NCI-H460 (cell line): ENCODE measurements at regions not wholly inside any gene's neighbourhood (a gene's known extent, or its start where the extent isn't known, plus 50 kb on each side); places are given as distances from the start of the nearest gene placed in this dataset.

Experiments
- DNase-seq: peaks from one replicate; pipeline ENCODE4 v3.0.0-alpha.2; 2016; ENCODE audit warnings: low read depth; ENCODE audit errors: extremely low read depth
- small RNA-seq, 2 experiments: library from RNA; depleted of rRNA; stranded (forward); fragments of <200 nt; gene quantifications; one replicate each; pipeline ENCODE3, GENCODE V24; 2014

DNA sequence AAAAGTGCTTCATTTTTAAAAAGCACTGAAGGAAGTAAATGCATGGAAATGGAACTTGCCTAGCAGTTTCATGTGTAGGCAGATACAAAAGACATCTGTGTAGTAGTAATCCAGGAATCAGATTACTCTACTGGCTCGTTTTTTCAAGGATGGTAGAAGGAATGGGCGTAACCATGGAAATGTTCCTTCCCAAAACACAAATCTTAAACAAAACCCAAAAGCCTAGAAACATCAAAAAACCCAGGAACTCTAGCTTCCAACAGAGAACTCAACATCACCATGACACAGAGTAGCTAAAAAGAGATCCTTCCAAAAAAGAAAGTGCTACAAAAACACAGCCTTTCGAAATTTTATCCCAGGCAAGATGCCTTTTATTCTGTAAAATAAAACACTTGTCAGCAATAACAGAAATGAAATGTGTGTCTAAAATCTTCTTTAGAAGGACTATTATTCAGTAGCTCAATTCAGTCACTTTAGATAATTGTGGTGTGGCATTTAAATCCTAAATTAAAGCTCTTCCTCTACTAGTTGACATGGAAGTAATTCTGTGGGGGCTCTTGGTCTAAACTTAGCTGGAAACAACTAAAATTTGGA lies 81.7 kb downstream of the FAM217A start:
- DNase-seq: no peak

DNA sequence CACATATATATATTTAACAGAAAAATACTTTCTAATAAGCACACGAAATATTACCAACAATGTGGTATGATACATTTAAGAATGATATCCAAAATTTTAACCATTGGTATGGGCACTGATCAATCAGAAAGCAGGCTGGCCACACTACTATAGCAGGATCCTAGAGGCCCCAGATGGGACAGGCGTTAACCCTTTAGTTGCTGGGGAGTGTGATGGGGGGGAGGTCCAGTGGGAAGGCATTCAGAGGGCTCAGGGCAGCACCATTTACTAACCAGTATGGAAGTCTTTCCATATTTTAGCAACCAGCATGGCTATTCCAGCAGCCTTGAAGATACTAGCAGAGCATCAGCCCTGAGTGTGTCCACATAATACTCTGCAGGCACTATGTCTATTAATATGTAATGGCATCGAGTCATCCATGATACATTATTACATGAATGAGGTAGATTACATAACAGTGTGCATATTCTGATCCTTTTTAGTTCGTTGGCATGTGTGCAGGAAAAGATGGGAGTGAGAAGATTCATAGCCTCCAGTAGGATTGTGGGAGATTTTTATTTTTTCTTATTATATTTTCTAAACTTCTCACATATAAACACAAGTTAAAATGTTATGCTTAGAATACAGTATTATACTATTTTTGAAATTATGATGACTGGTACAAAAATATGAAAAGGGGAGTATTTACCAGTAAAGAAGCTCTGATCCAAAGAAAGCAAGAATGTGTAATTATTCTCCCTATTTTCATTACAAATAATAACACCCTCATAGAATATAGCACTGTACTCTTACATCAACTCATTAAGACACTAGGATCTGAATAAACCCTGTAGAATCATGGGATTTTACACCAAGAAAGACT lies 78.9 kb downstream of the FAM217A start:
- no peak for DNase-seq

DNA sequence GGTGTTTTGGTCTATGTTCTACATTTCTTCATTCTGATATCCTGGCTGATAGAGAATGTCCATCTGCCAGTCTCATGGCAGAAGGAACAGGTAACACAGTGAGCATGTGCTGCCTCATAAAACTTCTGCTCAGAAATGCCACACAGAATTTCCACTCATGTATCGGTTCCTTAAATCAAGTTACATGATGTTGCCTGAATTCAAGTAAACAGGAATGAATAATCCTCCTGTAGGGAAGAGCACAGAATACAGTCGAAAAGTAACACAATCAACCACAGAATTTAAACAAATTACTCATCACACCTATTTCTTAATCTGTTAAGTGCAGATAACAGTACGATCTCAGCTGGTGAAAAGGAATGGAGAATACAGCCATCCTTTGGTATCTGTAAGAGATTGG lies 74.7 kb downstream of the FAM217A start:
- no peak for DNase-seq

DNA sequence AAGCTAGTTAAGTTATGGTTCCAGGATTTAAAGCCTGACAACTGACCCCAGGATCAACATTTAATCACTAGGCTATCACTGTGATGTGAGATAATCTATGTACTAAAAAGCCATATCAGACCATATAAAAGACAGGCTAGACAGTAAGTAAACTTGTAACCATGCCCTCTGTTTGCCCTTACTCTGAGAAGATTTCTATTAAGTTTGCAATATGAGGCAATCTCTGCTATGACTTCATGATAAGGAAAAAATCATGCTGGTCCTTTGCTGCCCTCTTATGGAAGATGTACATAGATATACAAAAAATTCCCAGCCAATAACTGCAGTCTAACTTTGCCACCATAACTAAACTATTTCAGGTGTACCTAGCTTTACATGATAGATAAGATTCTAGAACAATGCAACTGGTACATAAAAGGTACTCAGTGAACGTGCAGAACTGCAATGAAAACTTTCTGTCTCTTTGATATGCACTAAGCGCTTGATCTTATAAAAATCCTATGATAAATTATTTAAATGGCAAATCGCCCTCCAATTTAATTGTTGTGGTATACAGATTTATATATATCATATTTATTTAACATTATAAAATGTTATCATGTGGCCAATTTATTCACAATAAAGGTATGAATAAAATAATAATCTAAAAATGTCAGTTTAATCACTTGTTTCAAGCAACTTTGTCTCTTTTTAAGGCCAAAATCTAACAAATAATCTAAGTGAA lies 70.5 kb downstream of the FAM217A start:
- DNase-seq: peak; percentile 83

DNA sequence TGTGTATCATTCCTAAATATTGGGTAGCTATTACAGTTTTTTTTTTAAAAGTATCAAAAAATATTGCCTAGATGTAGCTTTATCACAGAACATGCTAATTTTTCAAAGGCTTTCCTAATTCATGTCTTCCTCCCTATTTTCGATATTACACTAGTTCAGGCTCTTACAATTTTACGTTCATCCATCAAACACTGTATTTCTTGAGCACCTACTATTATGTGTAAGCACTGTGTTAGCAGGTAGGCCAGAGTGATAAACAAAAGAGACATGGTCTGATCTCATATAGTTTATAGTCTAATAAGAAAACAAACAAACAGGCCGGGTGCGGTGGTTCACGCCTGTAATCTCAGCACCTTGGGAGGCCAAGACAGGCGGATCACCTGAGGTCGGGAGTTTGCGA lies 69.5 kb downstream of the FAM217A start:
- DNase-seq: no peak

DNA sequence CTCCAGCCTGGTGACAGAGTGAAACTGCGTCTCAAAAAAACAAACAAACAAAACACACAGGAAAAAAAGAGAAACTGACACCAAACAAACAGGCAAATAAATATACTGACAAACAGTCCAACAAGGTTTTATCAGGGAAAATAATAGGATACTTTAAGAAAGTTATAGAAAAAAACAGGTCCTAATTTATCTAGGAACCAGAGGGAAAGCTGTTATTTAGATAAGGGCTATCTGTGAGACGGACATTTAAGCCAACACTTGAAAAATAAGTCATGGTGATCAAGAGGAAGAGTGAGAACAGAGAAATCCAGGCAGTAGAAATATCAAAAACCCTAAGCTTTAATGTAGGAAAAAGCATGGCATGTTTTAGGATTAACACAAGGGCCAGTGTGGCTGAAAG lies 68.9 kb downstream of the FAM217A start:
- no peak for DNase-seq

DNA sequence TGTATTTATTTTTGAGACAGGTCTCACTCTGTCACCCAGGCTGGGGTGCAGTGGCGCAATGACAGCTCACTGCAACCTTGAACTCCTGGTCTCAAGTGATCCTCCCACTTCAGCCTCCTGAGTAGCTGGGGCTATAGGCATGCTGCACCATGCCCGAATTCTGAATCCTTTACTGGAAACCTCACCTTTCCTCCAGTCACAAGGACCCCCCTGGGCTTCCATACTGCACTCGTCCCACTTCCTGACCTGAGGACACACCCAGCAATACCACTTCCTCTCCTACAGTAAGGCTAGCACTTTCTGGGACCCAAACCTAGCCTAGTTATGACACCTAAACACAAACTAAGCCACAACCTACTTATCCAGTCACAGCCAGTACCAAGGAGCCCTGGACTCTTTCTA lies 68.2 kb downstream of the FAM217A start:
- no peak for DNase-seq

DNA sequence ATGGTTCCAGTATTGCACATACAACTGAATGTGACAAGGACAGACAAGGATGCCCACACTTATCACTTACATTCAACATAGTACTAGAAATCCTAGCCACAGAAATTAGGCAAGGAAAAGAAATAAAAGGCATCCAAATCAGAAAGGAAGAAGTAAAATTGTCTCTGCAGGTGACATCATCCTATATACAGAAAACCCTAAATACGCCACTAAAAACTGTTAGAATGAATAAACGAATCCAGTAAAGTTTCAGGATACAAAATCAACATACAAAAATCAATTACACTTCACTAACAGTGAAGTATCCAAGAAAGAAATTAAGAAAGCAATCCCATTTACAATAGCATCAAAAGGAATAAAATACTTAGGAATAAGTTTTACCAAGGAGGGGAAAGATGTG lies 66.1 kb downstream of the FAM217A start:
- no peak for DNase-seq

DNA sequence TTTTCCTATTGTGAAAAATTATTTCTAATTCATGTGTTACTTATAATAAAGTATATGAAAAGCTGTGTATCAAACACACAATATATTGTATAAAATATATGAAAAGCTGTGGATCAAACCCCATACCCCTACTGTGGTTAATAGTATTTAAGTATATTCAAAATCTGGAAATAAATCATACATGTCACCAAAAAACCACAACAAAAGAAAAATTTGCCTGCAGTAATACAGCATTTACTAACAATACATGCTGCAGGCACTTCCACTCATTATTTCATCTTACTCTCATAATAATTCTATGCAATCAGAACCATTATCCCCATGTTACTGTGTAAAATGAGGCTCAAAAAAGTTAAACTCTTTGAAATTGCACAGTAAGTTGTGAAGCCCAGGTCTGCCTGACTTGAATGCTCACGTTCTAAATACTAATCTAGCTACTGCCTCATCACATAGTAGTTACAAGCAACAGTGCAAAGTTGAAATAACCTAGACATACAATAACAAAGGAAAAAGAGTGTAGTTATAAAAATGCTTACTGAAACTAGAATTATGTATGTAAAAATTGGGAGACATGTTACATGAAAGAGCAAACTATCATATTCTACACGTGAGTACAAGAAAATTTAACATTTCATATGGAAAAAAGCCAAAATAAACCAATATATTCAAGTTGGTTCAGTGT lies 61.7 kb downstream of the FAM217A start:
- no peak for DNase-seq

DNA sequence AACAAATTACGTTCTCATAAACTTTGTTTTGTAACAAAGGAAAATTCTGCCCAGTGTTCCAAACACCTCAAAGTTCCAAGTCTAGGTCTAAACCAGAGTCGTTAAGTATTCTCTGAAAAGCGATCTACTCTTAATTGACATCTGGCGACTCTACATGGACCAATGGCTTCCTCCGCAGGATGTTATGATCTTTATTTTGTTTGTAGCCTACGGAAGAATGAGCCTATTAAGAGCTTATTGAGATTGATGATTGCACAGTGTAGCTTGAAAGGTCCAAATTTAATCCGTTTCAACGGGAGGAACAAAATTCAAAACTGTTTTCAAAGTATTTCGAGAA lies 61.1 kb downstream of the FAM217A start:
- DNase-seq: no peak

DNA sequence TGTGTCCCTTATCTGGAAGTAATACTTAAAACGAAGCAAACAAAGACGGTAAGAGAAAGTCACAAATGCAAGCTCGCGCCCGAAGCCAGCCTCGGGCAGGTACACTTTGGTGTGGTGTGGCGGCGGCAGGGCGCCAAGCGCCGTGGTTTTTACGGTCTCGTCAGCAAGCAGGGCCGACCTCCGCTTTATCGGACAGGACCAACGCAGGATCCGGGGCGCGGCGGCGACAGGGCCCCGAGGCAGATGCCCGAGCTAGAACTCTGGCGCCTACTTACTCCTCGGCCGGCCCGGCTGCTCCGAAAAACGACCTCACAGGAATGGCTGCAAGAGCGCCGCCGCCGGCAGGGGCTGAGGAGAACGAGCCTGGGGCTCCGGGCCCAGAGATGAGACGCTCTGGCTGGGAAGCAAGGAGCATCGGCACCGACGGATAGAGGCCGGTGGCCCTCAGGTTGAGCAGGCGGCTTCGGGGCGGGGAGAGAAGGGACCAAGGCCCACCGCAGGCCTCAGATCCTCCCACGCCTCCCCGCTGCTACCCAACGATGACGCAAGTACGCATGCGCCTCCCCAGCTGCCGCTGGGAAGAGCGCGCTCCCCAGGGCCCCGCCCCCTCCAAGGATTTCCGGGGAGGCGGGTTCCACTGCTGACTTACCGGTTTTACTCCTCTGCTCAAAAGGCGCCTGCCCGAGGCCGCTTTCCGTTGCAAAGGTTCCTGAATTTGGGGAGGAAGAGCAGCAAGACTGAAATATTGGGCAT lies 60.6 kb downstream of the FAM217A start:
- peak; percentile 89 for DNase-seq

Small RNA genes in the stretch of these regions (small RNA-seq; reads per million reads assigned to genes)
- 0 reads per million in 2 experiments for gene AL590004.1
